ENCODE measurements at regions not wholly inside any gene's neighbourhood (a gene's known extent, or its start where the extent isn't known, plus 50 kb on each side); places are given as distances from the start of the nearest gene placed in this dataset.

DNA sequence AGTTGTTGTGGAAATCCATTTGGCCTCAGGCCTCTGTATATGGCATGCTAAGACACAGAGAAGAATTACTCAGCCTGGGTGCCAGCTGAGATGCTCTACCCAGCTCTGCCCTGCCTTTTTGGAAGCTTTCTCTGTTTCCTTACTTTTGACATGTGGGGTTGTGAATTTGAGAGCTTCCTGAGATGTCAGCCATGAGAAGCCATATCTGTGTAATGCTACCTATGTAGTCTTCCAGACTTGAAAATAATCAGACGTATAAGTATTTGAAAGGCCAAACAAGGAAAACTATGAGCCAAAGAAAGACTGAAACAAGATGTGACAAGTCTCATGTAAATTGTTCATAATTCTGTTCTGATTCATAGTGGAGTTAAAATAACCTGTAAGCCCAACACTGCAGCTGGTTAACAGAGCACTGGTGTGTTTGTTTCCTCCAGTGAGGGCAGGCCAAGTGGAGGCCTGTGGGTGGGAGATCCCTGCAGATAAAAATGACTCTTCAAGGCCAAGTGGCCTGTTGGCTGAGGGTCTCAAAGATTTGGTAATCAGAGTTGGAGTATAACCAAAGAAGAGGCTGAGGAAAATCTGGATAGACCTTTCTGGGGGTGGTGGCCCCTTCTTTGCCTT lies 94.0 kb downstream of the TMX1 start:
- Histone ChIP-seq H2BK120ac (replicated peaks; ENCODE audit: low read depth, low read length) (no peak overlapping the region), H2AFZ (ENCODE audit: low read length) (no peak overlapping the region), H4K8ac (ENCODE audit: extremely low read depth, insufficient read depth, low read length) (no peak overlapping the region), H3K27me3 (replicated peaks in 1 of 4; ENCODE audit: control insufficient read depth in 3 of 4, extremely low read depth in 1 of 4, insufficient read depth in 3 of 4, low read length in 3 of 4) (no peaks in the 10 kb centered on the region), H3K18ac (ENCODE audit: extremely low read depth, low read length) (no peak overlapping the region), H4K91ac (replicated peaks; ENCODE audit: insufficient read length, low read length) (no peak overlapping the region), H4K20me1 (replicated peaks in 1 of 2; ENCODE audit: control insufficient read depth in 1 of 2, insufficient read depth in 2 of 2, low read length in 2 of 2) (no peaks in the 10 kb centered on the region), H3K4me1 (replicated peaks in 1 of 4; ENCODE audit: control insufficient read depth in 3 of 4, insufficient read depth in 4 of 4, low read length in 3 of 4) (no peaks in the 10 kb centered on the region; a peak in 2 of 7 replicates), H3K9ac (replicated peaks in 1 of 4; ENCODE audit: extremely low read depth in 1 of 4, low read depth in 3 of 4, low read length in 3 of 4) (no peak overlapping the region), H3K23me2 (ENCODE audit: low read depth, low read length) (no peaks in the 10 kb centered on the region), H3K4ac (replicated peaks; ENCODE audit: insufficient read length, low read depth, low read length) (no peak overlapping the region), H3K79me1 (ENCODE audit: low read depth, low read length) (no peaks in the 10 kb centered on the region), H3K9me3 (ENCODE audit: insufficient read depth in 2 of 2, low read depth in 1 of 2, low read length in 1 of 2) (no peaks in the 10 kb centered on the region), H3K27ac (ENCODE audit: low read depth, low read length) (no peak overlapping the region), H2BK20ac (ENCODE audit: low read length) (no peak overlapping the region), H3K79me2 (ENCODE audit: control insufficient read depth in 1 of 2, insufficient read depth in 2 of 2, low read length in 2 of 2) (no peaks in the 10 kb centered on the region), H4K5ac (ENCODE audit: insufficient read length, low read depth, low read length) (no peak overlapping the region), H2BK15ac (ENCODE audit: low read length) (no peak overlapping the region), H3K23ac (ENCODE audit: insufficient read length) (no peak overlapping the region), H3K56ac (replicated peaks; ENCODE audit: insufficient read length, low read depth, low read length) (no peak overlapping the region), H3K4me2 (ENCODE audit: insufficient read depth in 1 of 2, low read depth in 2 of 2, low read length in 2 of 2) (no peak overlapping the region), H3K36me3 (ENCODE audit: control insufficient read depth in 2 of 4, insufficient read depth in 4 of 4, low read length in 3 of 4) (no peaks in the 10 kb centered on the region), H3K14ac (ENCODE audit: insufficient read length) (no peak overlapping the region), H2BK5ac (ENCODE audit: low read depth, low read length) (no peak overlapping the region), H3K4me3 (ENCODE audit: extremely low read depth in 1 of 4, insufficient read depth in 2 of 4, low read depth in 3 of 4, low read length in 4 of 4) (no peak overlapping the region), H2AK5ac (ENCODE audit: low read depth, low read length) (no peak overlapping the region), H2BK12ac (ENCODE audit: low read depth, low read length) (no peak overlapping the region)
- DNase-seq (ENCODE audit: low read depth in 1 of 2, low spot score in 2 of 2), result no peak
- ChIA-PET POLR2A (ENCODE audit: partially characterized antibody) (no interaction called here), CTCF (ENCODE audit: partially characterized antibody) (interaction anchor here (1.0 to 2.0 kb wide), 2 partner anchors 17 to 446 kb away, joined by 3 to 5 read pairs; no protein-coding TSS in a partner anchor)
- 91% methylated on average over 1 of the region's 1 CpG; no CpG with 5 or more reads in 1 of the 2 experiments for WGBS, 2 experiments (ENCODE audit: extremely low coverage in 1 of 2, insufficient coverage in 1 of 2, insufficient read length in 1 of 2, insufficient replicate concordance in 2 of 2, low coverage in 1 of 2, low lambda C conversion rate in 2 of 2, missing lambda C conversion rate in 1 of 2)
- FAIRE-seq, result no peak
- TF ChIP-seq CHD1 (IDR thresholded peaks at IDR 0.05; ENCODE audit: low read depth, low read length) (no peak), TCF12 (IDR thresholded peaks at IDR 0.05; ENCODE audit: low read depth, low read length) (no peak), BACH1 (IDR thresholded peaks at IDR 0.05; ENCODE audit: low read length) (no peak), POLR2AphosphoS5 (IDR thresholded peaks at IDR 0.05; ENCODE audit: low read depth, low read length) (no peak), EGR1 (IDR thresholded peaks at IDR 0.05; ENCODE audit: borderline replicate concordance, low read depth, low read length) (no peak), CBX5 (IDR thresholded peaks at IDR 0.05; ENCODE audit: low read depth, low read length) (no peak), TEAD4 (IDR thresholded peaks at IDR 0.05; ENCODE audit: low read depth, low read length) (no peak), CTBP2 (IDR thresholded peaks at IDR 0.05; ENCODE audit: borderline replicate concordance, insufficient read depth, insufficient read length, low read length) (no peak), EP300 (IDR thresholded peaks at IDR 0.05; ENCODE audit: borderline replicate concordance in 1 of 2, low read depth in 2 of 2, low read length in 2 of 2) (no peak), SP2 (IDR thresholded peaks at IDR 0.05; ENCODE audit: low read length) (no peak)
- TF ChIP-seq, protein P1, sequence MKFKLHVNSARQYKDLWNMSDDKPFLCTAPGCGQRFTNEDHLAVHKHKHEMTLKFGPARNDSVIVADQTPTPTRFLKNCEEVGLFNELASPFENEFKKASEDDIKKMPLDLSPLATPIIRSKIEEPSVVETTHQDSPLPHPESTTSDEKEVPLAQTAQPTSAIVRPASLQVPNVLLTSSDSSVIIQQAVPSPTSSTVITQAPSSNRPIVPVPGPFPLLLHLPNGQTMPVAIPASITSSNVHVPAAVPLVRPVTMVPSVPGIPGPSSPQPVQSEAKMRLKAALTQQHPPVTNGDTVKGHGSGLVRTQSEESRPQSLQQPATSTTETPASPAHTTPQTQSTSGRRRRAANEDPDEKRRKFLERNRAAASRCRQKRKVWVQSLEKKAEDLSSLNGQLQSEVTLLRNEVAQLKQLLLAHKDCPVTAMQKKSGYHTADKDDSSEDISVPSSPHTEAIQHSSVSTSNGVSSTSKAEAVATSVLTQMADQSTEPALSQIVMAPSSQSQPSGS (IDR thresholded peaks at IDR 0.05; ENCODE audit: low read length), result no peak
- TF ChIP-seq, protein P2, sequence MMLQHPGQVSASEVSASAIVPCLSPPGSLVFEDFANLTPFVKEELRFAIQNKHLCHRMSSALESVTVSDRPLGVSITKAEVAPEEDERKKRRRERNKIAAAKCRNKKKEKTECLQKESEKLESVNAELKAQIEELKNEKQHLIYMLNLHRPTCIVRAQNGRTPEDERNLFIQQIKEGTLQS (IDR thresholded peaks at IDR 0.05; ENCODE audit: insufficient read depth, low read depth, low read length), result no peak

All from H1 (cell line).